Erythroblast (primary cell): ENCODE measurements at regions not wholly inside any gene's neighbourhood (a gene's known extent, or its start where the extent isn't known, plus 50 kb on each side); places are given as distances from the start of the nearest gene placed in this dataset.

Source experiments
- GATA1 ChIP-seq: IDR thresholded peaks from 2 replicates; pipeline ENCODE4 v1.6.1; 2011; ENCODE audit warnings: low read depth, mild to moderate bottlenecking, control low read depth, low read length, moderate library complexity
- POLR2A ChIP-seq: IDR thresholded peaks from 2 replicates; pipeline ENCODE4 v1.6.1; 2011; ENCODE audit warnings: mild to moderate bottlenecking, low read length

DNA sequence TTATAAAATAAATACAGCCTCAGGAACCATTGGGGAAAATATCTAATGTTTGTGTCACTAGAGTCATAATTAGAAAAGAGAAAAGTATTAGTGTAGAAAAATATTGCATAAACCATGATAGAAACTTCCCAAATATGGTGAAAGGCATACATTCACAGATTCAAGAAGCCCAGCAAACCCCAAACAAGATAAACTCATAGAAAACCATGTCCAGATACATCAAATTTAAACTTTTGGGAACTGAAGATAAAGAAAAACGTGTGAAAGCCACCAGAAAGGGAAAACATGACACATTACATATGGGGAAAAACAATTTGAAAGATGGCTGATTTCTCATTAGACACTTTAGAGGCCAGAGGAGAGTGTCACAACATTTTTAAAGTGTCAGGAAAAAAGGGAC, 236.5 kb upstream of the FN1 start:
- no peak for TF ChIP-seq POLR2A
- TF ChIP-seq GATA1: no peak
